Neural cell (in vitro differentiated cells): ENCODE measurements at regions not wholly inside any gene's neighbourhood (a gene's known extent, or its start where the extent isn't known, plus 50 kb on each side); places are given as distances from the start of the nearest gene placed in this dataset.
"Not testable (repeated sequence)": the region's sequence is repeated elsewhere in the genome, so short reads cannot be mapped to it uniquely, and the experiment has no call there.

Source experiments
- H2AFZ ChIP-seq: fragments of 200-600, 300-800 bp; sonication (generic), shearing (Covaris generic); 2 replicates; pipeline ENCODE4 v1.6.0; 2014; ENCODE audit warnings: low read depth, mild to moderate bottlenecking, antibody characterized with exemption, low read length, moderate library complexity
- H3F3A ChIP-seq: fragments of 200-600 bp; shearing (Covaris generic); 2 replicates; pipeline ENCODE4 v1.6.1; 2016; ENCODE audit warnings: mild to moderate bottlenecking, moderate library complexity, mixed read lengths, antibody characterized with exemption, low read length; ENCODE audit not compliant: insufficient read depth, poor library complexity, severe bottlenecking
- H3K27ac ChIP-seq: fragments of 200-600, 300-800 bp; sonication (generic), shearing (Covaris generic); 2 replicates; pipeline ENCODE4 v1.5.1; 2014; ENCODE audit warnings: mild to moderate bottlenecking, low read length, moderate library complexity
- H3K27me3 ChIP-seq: fragments of 300-800, 200-600 bp; sonication (generic), shearing (Covaris generic); 2 replicates; pipeline ENCODE4 v1.6.0; 2014; ENCODE audit warnings: mild to moderate bottlenecking, low read depth, low read length, moderate library complexity; ENCODE audit not compliant: insufficient read depth
- H3K36me3 ChIP-seq: fragments of 300-800, 200-600 bp; sonication (generic), shearing (Covaris generic); 2 replicates; pipeline ENCODE4 v1.5.1; 2014; ENCODE audit warnings: mild to moderate bottlenecking, antibody characterized with exemption, low read length, moderate library complexity; ENCODE audit not compliant: insufficient read depth
- H3K4me2 ChIP-seq: fragments of 300-800, 200-600 bp; sonication (generic), shearing (Covaris generic); 2 replicates; pipeline ENCODE4 v1.6.0; 2014; ENCODE audit warnings: mild to moderate bottlenecking, low read length
- H3K4me3 ChIP-seq: fragments of 300-800, 200-600 bp; sonication (generic), shearing (Covaris generic); 2 replicates; pipeline ENCODE4 v1.5.1; 2014; ENCODE audit warnings: mild to moderate bottlenecking, low read length, moderate library complexity
- H3K79me2 ChIP-seq: fragments of 200-600 bp; shearing (Covaris generic); replicated peaks from 2 replicates; pipeline ENCODE4 v1.6.0; 2014; ENCODE audit warnings: mild to moderate bottlenecking, low read length, moderate library complexity; ENCODE audit not compliant: insufficient read depth
- H3K9ac ChIP-seq: fragments of 300-800, 200-600 bp; sonication (generic), shearing (Covaris generic); 2 replicates; pipeline ENCODE4 v1.6.1; 2016; ENCODE audit warnings: mild to moderate bottlenecking, low read length, mixed read lengths
- H3K9me2 ChIP-seq: fragments of 200-600 bp; shearing (Covaris generic); 2 replicates; pipeline ENCODE4 v1.6.1; 2016; ENCODE audit warnings: mild to moderate bottlenecking, low read length, mixed read lengths; ENCODE audit not compliant: insufficient read depth
- H3K9me3 ChIP-seq: fragments of 200-600, 300-800 bp; sonication (generic), shearing (Covaris generic); 2 replicates; pipeline ENCODE4 v1.6.1; 2016; ENCODE audit warnings: mild to moderate bottlenecking, mixed run types, low read length, moderate library complexity, mixed read lengths
- H4K20me1 ChIP-seq: fragments of 200-600 bp; shearing (Covaris generic); 2 replicates; pipeline ENCODE4 v1.6.1; 2016; ENCODE audit warnings: mild to moderate bottlenecking, mixed run types; ENCODE audit not compliant: insufficient read depth
- EZH2 ChIP-seq: fragments of 200-600, 300-800 bp; shearing (Covaris generic), sonication (generic); IDR thresholded peaks from 2 replicates; pipeline ENCODE4 v1.6.1; 2014; ENCODE audit warnings: antibody characterized with exemption, low read length, borderline replicate concordance, mild to moderate bottlenecking; ENCODE audit not compliant: insufficient read depth, poor library complexity, severe bottlenecking
- POLR2AphosphoS5 ChIP-seq: IDR thresholded peaks from 2 replicates; pipeline ENCODE4 v1.6.1; 2012
- RAD21 ChIP-seq: fragments of 450-650 bp; conservative IDR thresholded peaks from 2 replicates; pipeline ENCODE4 v1.6.1; 2014; ENCODE audit warnings: antibody characterized with exemption, mild to moderate bottlenecking, moderate library complexity
- SMC3 ChIP-seq: fragments of 450-650 bp; conservative IDR thresholded peaks from 2 replicates; pipeline ENCODE4 v1.6.1; 2014; ENCODE audit warnings: antibody characterized with exemption, mild to moderate bottlenecking, moderate library complexity; ENCODE audit not compliant: poor library complexity
- TAF1 ChIP-seq: IDR thresholded peaks from 2 replicates; pipeline ENCODE4 v1.6.1; 2012; ENCODE audit warnings: low read depth
- TF ChIP-seq, protein P1 (sequence below): IDR thresholded peaks from 2 replicates; pipeline ENCODE4 v1.6.1; 2012; ENCODE audit warnings: borderline replicate concordance
- TF ChIP-seq, protein P2 (sequence below): fragments of 450-650 bp; IDR thresholded peaks from 2 replicates; pipeline ENCODE4 v1.5.1; 2014; ENCODE audit warnings: antibody characterized with exemption, mild to moderate bottlenecking, moderate library complexity; ENCODE audit not compliant: poor library complexity, severe bottlenecking

- no peak overlapping the region for H3K27ac ChIP-seq
- H3K36me3 ChIP-seq, result no peaks in the 10 kb centered on the region
- H3K9ac ChIP-seq, result no peak overlapping the region
- no peaks in the 10 kb centered on the region for H3F3A ChIP-seq
- no peak overlapping the region for H2AFZ ChIP-seq
- H3K4me3 ChIP-seq, result no peak overlapping the region
- H3K9me3 ChIP-seq, result no peaks in the 10 kb centered on the region
- no peaks in the 10 kb centered on the region for H4K20me1 ChIP-seq
- no peak overlapping the region for H3K4me2 ChIP-seq
- H3K79me2 ChIP-seq, result no peaks in the 10 kb centered on the region
- no peaks in the 10 kb centered on the region for H3K27me3 ChIP-seq
- TF ChIP-seq SMC3 (no peak), EZH2 (no peak)
- TF ChIP-seq, protein P1, sequence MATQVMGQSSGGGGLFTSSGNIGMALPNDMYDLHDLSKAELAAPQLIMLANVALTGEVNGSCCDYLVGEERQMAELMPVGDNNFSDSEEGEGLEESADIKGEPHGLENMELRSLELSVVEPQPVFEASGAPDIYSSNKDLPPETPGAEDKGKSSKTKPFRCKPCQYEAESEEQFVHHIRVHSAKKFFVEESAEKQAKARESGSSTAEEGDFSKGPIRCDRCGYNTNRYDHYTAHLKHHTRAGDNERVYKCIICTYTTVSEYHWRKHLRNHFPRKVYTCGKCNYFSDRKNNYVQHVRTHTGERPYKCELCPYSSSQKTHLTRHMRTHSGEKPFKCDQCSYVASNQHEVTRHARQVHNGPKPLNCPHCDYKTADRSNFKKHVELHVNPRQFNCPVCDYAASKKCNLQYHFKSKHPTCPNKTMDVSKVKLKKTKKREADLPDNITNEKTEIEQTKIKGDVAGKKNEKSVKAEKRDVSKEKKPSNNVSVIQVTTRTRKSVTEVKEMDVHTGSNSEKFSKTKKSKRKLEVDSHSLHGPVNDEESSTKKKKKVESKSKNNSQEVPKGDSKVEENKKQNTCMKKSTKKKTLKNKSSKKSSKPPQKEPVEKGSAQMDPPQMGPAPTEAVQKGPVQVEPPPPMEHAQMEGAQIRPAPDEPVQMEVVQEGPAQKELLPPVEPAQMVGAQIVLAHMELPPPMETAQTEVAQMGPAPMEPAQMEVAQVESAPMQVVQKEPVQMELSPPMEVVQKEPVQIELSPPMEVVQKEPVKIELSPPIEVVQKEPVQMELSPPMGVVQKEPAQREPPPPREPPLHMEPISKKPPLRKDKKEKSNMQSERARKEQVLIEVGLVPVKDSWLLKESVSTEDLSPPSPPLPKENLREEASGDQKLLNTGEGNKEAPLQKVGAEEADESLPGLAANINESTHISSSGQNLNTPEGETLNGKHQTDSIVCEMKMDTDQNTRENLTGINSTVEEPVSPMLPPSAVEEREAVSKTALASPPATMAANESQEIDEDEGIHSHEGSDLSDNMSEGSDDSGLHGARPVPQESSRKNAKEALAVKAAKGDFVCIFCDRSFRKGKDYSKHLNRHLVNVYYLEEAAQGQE, result no peak
- no peaks in the 10 kb centered on the region for H3K9me2 ChIP-seq
Observed at GRCh38 chr12:29888777-29889176, 105.0 kb upstream of the TMTC1 start.

DNA sequence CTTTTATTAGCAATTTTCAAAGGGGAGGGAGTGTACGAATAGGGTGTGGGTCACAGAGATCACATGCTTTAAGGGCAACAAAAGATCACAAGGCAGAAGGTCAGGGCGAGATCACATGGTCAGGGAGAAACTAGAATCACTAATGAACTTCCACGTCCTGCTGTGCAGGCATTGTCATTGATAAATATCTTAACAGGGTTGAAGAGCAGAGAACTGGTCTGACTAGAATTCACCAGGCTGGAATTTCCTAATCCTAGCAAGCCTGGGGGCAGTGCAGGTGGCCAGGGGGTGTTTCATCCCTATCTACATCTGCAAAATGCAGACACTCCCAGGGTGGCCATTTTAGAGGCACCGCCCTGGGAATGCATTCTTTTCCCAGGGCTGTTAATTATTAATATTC is 101.2 kb upstream of the TMTC1 start:
- not testable (repeated sequence) for H3K27ac ChIP-seq, H3K9ac ChIP-seq, H3K4me2 ChIP-seq, H3K27me3 ChIP-seq, H3F3A ChIP-seq, H4K20me1 ChIP-seq, H3K4me3 ChIP-seq, H3K79me2 ChIP-seq, H3K36me3 ChIP-seq, H3K9me3 ChIP-seq, H2AFZ ChIP-seq, H3K9me2 ChIP-seq

GRCh38 chr12:29883941-29884554 is 100.3 kb upstream of the TMTC1 start:
- Histone ChIP-seq H3K9me2 (no peaks in the 10 kb centered on the region), H3F3A (no peaks in the 10 kb centered on the region), H3K4me2 (no peak overlapping the region), H3K27ac (no peak overlapping the region), H2AFZ (no peak overlapping the region), H3K9ac (no peak overlapping the region), H3K9me3 (no peaks in the 10 kb centered on the region), H3K4me3 (no peak overlapping the region), H3K27me3 (no peaks in the 10 kb centered on the region), H3K36me3 (no peaks in the 10 kb centered on the region), H3K79me2 (no peaks in the 10 kb centered on the region), H4K20me1 (no peaks in the 10 kb centered on the region)
- TF ChIP-seq SMC3, result no peak
- no peak for TF ChIP-seq TAF1
- TF ChIP-seq EZH2, result no peak
- TF ChIP-seq, protein P1, result no peak
- TF ChIP-seq POLR2AphosphoS5, result no peak
- TF ChIP-seq, protein P2, sequence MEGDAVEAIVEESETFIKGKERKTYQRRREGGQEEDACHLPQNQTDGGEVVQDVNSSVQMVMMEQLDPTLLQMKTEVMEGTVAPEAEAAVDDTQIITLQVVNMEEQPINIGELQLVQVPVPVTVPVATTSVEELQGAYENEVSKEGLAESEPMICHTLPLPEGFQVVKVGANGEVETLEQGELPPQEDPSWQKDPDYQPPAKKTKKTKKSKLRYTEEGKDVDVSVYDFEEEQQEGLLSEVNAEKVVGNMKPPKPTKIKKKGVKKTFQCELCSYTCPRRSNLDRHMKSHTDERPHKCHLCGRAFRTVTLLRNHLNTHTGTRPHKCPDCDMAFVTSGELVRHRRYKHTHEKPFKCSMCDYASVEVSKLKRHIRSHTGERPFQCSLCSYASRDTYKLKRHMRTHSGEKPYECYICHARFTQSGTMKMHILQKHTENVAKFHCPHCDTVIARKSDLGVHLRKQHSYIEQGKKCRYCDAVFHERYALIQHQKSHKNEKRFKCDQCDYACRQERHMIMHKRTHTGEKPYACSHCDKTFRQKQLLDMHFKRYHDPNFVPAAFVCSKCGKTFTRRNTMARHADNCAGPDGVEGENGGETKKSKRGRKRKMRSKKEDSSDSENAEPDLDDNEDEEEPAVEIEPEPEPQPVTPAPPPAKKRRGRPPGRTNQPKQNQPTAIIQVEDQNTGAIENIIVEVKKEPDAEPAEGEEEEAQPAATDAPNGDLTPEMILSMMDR, result no peak
- TF ChIP-seq RAD21, result no peak
